Inflammatory macrophage treated with lipopolysaccharide for 1 hour (primary cell): ENCODE measurements at regions not wholly inside any gene's neighbourhood (a gene's known extent, or its start where the extent isn't known, plus 50 kb on each side); places are given as distances from the start of the nearest gene placed in this dataset.
"Not testable (repeated sequence)": the region's sequence is repeated elsewhere in the genome, so short reads cannot be mapped to it uniquely, and the experiment has no call there.

Experiments used
- DNase-seq, 2 donors: peaks; one replicate each; pipeline ENCODE4 v3.0.0-alpha.2; 2020 to 2022

DNA sequence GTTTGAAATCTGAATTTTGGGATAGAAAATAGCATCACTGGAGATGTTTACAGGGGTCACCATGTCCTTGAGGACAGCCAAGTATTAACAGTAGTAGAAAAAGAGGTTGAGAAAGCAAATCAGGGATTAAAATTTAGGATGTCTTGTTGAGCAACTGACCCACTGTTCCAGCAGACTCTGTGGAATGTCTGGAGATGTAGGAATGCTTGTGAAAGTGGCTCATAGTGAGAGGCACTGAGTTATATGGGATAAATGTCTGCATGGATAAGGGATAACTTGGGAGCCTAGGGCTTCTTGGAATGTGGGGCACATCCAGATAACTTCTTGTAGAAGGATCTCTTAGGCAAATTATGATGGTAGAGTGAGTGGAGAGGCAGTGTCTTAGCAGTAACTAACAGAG lies 495.0 kb downstream of the TMX3 start:
- no peak for DNase-seq

DNA sequence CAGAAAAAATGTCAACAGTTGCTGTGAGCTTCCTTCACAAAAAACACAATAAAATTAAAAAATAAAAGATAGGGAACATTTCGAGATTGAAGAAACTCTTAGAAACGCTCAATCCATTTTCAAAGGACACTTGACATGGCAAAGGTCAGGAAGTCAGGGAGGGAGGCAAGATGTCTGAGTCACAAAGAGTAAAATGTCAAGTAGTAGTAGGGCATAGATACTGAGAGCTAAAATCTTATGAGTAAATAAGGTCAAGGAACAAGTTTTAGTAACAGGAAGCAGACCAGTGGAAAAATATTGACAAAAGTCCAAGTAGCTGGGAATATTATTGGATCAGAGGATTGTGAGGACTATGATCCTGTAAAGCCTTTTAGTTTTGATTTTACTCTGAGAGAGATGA lies 495.6 kb downstream of the TMX3 start:
- no peak for DNase-seq

DNA sequence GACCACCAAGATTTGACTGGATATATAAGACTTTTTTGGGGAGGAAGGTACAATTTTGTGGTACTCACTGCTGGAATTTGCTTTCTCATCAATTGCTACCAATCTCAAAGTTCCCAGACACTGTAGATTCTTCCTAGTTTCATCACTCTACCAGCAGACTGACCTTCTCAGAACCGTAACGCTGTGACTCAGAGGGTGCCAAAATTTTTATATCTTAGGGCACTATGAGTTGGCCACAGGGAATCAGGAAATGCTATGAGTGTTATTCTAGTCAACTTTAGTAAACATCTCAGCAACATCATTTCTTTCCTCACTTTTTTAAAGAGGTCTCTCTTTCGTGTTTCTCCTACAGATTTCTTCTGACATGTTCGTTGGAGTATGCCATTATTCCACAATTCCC lies 499.0 kb downstream of the TMX3 start:
- no peak for DNase-seq

DNA sequence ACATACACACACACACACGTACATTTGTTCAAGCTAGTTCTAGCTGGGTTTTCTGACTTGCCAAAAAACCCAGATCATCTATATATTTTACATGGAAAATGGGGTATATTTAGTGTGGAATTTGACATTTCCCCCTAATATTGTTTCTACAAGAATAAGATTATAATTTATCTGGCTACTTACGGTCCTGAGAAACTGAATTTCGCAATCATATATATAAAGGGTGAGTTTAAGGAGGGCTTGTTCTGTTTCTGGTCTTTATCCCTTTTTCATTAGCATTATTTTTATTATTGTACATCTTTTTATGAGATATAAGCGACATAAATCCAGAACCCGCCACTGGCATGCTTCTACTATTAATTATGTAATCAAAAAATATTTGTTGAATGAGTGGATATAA lies 528.9 kb downstream of the TMX3 start:
- DNase-seq = no peak

DNA sequence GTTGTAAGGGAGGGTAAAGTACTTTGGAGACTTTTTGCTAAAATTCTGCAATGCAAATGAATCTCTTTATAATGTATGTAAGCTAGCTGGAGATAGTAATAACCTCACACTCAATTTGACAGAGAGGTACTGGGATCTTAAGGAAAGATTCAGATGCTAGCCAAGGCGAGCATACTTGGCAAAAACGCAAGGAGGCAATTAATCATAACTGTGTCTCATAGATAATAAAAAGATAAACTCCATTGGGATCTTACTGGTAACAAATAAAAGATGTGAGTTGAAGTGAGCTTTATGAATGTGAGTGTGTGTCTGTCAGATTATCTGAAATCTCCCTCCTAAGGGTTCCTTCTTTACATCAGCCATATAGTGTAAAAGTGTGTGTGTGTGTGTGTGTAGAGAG lies 533.0 kb downstream of the TMX3 start:
- DNase-seq = no peak

DNA sequence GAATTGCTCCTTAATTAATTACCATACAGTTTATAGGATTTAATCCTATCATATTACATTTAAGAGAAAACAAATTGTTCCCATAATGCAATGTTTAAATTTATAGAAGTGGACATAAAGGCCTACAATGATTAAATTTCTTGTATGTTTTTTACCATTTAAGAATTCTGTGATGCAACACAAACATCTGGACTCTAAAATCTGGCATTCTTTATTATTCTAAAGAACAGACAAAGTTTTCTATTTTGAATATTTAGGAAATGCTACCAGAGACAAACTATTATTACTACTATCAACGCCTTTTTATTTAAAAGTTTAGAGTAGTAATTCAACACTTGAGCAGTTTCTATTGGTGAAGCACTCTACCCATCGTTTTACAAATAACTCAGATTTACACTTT lies 535.1 kb downstream of the TMX3 start:
- no peak for DNase-seq

DNA sequence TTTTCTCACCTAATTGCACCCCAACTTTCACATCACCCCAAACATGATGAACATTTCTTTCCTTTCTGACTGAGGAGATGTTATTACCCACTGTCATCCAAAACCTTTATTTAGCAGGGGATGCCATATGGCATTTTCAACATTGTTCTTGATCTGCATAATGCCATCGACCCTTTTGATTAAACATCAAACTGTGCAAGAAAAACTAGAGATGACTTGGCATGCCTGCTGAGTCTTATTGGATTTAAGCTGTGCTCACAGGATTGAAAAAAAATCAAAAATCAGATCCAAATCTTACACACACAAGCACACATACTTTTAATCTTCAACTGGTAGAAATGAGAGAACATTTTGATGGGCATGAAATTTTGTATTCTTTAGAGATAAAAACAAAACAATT lies 536.0 kb downstream of the TMX3 start:
- DNase-seq = no peak

DNA sequence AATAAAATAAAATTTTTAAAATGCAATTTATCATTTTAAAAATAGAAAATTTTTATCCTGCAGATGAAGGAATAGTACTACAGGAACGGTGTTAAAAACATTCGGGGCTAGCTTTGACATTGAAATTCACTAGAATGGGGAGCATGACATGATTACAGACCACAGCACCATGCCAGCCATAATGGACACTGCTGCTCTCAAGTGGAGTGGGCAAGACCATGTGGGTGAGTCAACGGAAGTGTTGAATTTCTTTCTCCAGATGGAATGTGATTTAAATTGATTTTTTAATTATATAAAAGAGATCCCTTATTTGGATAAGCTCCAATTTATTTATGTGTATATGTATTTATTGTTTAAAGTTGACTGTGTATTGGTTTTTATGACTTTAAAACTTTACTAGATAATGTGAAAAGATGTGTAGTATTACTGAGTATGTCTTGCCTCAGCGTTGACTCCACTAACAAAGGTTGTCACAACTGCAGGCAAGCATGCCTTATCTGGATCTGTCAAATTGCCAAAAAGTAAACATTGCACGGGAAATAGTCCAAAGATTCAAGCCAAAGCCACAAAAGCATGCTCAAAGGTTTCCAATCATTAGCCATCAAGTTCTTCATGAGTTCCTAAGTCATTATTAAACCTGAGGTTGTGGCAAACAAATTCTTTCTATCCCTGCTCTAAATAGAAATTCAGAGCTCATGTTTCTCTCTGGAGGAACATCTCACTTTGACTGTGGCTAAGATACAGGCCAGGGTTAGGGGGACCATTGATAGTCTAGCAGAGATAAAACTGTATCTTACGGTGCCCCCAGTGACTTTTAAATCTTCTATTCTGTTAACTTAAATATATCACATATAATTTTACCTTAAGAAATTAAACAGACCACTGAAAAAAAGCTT lies 536.9 kb downstream of the TMX3 start:
- DNase-seq = no peak

DNA sequence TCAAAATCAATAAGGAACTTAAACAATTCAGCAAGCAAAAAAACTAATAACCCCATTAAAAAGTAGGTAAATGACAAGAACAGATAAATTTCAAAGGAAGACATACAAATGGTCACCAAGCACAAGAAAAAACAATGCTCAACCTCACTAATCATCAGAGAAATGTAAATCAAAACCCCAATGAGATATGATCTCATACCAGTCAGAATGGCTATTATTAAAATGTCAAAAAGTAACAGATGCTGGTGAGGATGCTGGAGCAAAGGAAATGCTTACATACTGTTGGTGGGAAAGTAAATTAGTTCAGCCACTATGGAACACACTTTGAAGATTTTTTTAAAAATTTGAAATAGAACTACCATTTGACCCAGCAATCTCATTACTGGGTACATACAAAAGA lies 538.0 kb downstream of the TMX3 start:
- no peak for DNase-seq

DNA sequence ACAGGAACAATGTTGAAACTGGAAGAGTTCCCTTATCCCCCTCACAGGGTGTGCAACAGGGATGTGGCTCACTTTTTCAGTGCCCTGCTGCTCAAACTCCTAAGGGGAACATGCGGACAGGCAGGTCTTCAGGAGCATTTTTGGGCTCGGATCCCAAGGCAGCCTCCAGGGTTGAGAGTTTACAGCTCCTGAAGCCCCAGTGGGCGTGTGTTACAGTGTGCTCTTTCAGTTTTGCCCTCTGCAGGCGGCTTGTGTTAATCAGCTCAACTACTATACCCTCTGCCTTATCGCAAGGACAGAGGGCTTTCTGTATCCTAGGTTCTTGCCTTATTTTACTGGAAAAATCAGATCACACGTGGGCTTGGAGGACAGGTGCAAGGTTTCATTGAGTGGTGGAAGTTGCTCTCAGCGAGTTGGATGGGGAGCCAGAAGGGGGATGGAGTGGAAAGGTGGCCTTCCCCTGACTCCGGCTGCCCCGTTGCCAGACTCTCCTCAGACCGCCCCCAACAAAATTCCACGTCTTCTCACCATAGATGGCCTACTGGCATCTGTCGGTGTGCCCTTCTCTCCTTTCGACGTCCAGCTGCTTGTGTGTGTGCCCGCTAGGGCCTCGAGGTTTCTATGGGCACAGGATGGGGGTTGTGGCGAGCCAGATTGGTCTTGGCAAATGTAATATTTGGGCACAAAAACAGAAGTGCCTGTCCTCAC lies 541.9 kb downstream of the TMX3 start:
- DNase-seq = no peak

DNA sequence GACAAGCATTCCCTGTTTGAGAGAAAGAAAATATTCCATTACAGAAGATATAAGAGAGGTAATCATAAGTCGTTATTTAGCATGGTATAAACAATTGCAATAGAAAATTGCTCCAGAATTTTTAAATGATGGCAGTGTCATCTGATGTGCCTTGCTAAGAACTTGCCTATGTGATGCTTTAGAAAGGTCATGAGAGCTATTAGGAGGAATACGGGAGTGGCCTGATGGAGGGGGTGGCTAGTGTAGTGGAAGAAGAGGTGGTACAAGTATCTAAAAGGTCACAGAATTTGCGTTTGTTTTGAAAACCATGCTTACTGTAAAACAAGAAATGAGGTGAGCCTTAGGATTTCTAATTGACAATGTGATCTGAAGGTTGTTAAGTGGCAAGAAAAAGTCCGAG lies 550.0 kb downstream of the TMX3 start:
- DNase-seq = no peak

DNA sequence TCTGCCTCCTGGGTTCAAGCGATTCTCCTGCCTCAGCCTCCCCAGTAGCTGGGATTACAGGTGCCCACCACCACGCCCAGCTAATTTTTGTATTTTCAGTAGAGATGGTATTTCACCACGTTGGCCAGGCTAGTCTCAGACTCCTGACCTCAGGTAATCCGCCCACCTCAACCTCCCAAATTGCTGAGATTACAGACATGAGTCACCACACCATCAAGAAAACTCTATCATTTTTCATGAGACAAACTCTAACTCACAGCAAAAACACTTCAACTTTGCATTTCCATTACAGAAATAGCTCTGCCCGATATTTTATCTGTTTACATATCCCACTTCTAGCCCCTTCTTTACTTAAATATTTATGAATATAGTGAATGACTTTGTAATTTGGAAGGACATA lies 561.1 kb downstream of the TMX3 start:
- DNase-seq = not testable (repeated sequence)

DNA sequence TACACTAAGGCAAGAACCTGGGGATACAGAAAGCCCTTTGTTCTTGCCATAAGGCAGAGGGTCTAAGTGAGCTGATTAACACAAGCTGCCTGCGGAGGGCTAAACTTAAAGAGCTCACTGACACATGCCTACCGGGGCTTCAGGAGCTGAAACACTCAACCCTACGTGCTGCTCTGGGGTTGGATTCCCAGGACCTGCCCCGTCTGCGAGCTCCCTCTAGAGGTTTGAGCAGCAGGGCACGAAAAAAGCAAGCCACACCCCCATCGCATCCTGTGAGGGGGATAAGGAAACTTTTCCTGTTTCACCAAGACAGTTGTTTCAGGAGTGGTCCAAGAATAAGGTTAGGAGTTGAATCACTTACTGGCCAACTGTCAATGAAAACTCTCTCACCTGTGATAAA lies 562.1 kb downstream of the TMX3 start:
- DNase-seq = no peak

DNA sequence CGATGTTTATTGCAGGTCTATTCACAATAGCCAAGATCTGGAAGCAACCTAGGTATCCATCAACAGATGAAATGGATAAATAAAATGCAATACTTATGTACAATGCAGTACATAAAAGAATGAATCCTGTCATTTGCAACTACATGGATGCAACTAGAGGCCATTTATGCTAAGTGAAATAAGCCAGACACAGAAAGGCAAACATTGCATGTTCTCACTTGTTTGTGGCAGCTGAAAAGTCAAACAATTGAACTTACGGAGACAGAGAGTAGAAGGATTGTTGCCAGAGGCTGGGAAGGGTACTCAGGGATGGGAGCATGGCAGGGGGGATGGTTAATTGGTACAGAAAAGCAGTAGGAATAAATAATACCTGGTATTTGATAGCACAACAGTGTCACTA lies 563.9 kb downstream of the TMX3 start:
- no peak for DNase-seq

DNA sequence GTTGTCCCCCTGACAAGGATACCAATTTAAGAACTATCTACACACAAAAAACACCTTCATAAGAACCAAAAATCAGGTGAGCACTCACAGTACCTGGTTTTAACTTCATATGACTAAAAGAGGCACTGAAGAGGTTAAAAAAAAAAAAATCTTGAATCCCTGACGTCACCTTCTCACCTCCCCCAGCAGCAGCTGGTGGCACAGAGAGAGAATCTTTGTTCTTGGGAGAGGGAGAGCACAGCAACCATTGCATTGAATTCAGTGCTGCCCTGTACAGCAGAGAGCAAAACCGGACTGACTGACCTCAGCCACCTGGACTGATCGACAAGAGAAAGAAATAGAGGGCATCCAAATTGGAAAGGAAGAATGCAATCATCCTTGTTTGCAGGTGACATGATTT lies 566.0 kb downstream of the TMX3 start:
- no peak for DNase-seq

DNA sequence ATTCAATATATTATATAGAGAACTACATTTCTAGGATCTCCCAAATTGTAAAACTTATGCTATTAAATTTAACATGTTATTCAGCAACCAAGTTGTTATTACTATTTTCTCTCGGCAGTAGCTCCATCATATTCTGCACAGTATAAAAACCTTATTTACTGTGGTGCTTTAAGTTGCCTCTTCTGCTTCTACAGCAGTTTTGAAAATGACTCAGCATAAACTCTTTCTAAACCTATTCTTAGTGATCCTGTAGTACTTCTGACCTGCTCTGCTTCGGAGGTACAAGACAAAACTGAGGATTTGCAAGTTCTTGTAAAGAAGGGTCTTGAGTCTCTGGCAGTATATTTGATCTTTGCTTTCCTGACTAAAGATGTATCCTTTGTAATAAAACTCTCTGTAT lies 567.2 kb downstream of the TMX3 start:
- no peak for DNase-seq

DNA sequence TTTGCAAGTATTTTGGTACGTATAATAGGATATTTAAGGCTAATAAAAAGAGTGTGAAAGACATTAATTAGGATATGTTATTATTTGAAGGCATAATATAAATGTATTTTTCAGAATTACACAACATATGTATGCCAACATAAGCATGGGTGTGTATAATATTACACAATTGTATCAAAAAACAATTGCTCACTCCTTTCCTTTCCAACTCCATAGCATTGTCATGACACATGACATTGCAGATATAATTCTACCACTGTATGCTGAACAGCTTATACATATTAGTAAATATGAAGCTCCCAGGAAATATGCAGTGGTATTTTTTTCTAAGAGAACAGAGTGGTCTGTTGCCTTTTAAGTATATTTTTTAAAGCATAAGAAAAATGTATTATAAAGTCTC lies 593.1 kb downstream of the TMX3 start:
- DNase-seq = no peak

DNA sequence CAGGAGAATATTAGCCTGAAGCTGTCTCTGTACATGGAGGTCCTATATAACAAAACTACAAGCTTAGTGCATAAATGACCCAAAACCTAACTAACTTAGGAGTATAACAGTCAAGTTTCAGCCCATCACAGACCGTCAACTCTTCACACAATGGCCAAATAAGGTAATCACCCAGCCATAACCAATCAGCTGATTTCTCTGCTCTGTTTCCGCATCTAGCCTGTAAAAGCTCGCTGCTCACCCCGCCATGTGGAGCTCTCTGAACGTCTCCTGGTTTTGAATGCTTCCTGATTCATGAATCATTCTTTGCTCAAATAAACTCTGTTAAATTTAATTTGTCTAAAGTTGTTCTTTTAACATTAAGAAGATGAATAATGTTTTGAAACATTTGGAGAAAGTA lies 593.6 kb downstream of the TMX3 start:
- no peak for DNase-seq

DNA sequence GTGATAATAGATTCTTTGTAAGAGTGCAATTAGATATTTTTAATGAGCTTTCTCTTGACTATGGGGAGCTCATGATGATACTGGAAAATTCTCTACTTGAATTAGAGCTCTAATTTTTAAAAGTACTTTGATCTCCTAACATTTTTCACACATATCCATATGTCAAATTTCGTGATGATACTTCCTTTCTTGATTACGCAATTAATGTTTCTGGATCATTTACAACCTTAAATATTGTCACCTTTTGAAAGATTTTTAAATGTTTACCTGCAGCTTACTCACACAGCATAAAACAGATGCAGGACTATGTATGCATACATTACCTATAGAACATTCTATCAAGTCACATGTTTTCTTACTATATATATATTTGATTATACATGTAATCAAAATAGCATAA lies 598.5 kb upstream of the DSEL start:
- DNase-seq = no peak

DNA sequence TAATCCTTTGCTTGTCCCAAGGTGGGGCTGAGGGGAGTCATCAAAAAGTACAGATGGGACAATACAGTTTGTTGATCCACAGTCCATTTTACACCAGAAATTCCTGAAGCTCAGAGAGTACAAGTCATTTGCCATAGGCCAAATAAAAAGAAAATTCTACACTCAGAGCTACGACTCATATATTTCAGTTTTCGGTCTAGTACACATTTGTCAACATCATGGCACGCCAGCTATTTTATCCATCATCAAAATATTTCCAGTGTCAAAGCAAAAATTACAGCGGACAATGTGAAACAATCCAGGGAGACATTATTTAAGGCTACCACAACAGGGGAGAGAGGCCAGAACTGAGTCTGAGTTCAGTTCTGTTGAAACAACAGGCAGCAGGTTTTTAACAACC lies 587.5 kb upstream of the DSEL start:
- DNase-seq = no peak

DNA sequence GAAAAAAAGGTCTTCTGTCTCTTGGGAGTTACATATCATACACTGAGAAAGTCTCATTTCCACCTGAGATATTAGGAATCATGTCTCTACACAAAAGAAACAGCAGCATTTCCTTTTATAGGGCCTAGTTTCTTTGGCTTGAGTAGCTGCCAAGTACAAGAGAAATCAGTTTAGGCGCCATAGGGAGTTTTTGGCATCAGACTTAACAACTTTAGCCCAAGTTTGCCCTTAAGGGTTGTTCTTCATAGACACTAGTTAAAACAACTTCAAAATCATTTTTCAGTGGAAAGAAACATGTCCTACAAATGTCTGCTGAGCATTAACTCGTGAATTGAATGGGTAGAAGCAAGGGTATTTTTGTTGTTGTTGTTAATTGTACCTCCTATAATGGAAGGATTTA lies 587.0 kb upstream of the DSEL start:
- no peak for DNase-seq

DNA sequence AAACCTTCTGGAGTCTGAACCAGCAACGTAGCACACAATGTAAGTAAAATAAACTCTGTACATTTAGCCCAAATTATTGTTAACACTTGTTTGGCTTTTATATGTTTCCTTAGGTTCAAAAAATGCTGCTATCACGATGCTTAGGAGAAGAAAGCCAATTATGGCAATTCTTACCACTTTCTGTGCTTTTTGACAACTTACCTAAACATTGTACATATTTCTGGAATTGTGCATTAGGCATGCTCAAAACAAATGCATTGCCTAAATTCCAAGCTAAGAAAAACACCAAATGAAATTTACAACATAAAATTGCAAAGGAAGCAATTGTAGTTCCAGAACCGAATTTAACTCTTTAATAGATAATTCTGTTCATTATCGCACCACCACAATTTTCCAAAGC lies 585.6 kb upstream of the DSEL start:
- DNase-seq = no peak

DNA sequence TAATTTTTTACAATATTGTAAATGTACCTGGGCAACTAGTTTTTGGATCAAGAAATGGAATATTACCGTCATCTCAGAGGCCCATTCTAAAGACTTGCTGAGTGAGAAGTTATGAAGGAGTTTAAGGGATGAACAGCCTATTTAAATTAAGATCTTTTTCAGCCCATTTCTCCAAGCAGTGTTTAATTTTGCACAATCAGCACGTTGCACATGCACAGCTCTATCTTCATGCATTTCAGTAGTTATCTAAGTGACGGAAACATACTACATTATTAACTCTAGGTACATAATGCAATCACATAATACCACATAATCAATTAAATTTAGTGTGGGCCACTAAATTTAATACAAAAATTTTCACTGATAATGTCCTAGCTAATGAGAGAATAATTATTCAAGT lies 582.1 kb upstream of the DSEL start:
- no peak for DNase-seq

DNA sequence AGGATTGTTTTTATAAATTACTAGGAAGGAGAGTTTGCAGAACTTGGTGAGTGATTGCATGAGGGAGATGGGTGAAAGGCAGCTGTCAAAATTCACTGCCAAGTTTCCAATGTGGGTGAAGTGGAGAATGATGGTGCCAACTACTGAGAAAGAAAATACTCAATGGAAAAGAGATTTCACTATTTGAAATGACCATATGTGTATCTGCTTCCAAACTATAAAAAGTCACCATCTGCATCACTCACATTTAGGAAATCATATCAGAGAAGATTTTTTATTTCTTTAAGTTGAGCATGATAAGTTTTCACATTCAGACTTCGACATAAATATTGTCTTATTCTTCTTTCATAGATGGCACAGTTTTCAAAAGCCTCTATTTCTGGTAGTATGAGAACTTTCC lies 570.0 kb upstream of the DSEL start:
- DNase-seq = no peak

DNA sequence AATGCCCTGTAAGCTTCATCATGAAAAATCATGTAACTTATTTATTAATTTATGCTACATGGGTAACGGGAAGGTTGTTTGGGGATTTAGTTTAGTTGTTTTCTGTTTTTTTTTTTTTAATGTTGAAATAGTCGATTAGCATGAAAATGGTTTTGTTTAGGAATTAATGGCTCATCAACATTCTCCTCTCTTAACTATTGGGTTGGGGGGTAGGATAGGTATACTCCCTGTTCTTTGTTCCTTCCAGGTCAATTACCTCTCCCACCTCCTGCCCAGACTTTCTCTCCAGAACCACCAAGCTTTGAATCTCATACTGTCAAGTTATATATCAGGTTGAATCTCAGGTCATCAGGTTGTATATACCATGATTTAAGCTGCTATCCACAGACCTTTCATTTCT lies 568.7 kb upstream of the DSEL start:
- DNase-seq = no peak
